Gastrocnemius medialis (tissue), 4 donors: ENCODE measurements at regions not wholly inside any gene's neighbourhood (a gene's known extent, or its start where the extent isn't known, plus 50 kb on each side); places are given as distances from the start of the nearest gene placed in this dataset.

ENCODE experiments used
- ATAC-seq, 2 donors: fragments of 150-250 bp; one replicate each; pipeline ENCODE4 v1.9.1; 2016
- DNase-seq, 2 donors: peaks; one replicate each; pipeline ENCODE4 v3.0.0-alpha.2; 2019
- H3K27ac ChIP-seq, 4 donors: fragments of 200-600 bp; sonication (generic); 1 replicate in 1 of 4; 2 replicates in 3 of 4; pipeline ENCODE4 v1.5.1; 2016 to 2018; ENCODE audit warnings: mild to moderate bottlenecking in 2 of 4, moderate library complexity in 1 of 4
- H3K27me3 ChIP-seq, 3 donors: fragments of 200-600 bp; sonication (generic) in 2 of 3; 1 replicate in 1 of 3; 2 replicates in 2 of 3; pipeline versions ENCODE4 v1.5.1 to v1.6.0; 2016 to 2019; ENCODE audit warnings: mild to moderate bottlenecking in 1 of 3, moderate library complexity in 1 of 3
- H3K36me3 ChIP-seq, 2 donors: fragments of 200-600 bp; sonication (generic) in 1 of 2; one replicate each; pipeline ENCODE4 v1.5.1; 2017 to 2018
- H3K4me1 ChIP-seq, 2 donors: fragments of 200-600 bp; sonication (generic) in 1 of 2; one replicate each; pipeline ENCODE4 v1.5.1; 2016 to 2017; ENCODE audit warnings: mild to moderate bottlenecking in 2 of 2
- H3K4me3 ChIP-seq, 4 donors: fragments of 200-600 bp; sonication (generic) in 3 of 4; 1 replicate in 1 of 4; 2 replicates in 3 of 4; pipeline ENCODE4 v1.5.1; 2016 to 2019; ENCODE audit warnings: mild to moderate bottlenecking in 2 of 4
- H3K9me3 ChIP-seq, 3 donors: fragments of 200-600 bp; sonication (generic) in 2 of 3; 1 replicate in 1 of 3; 2 replicates in 2 of 3; pipeline ENCODE4 v1.5.1; 2016 to 2019
- CTCF ChIP-seq, 5 experiments: fragments of 450-650 bp in 3 of 5; fragments of 200-600 bp in 2 of 5; sonication (generic) in 2 of 5; IDR thresholded peaks in 4 of 5; conservative IDR thresholded peaks in 1 of 5; 1 replicate in 4 of 5; 2 replicates in 1 of 5; pipeline ENCODE4 v1.5.1; 2016 to 2019; ENCODE audit warnings: antibody characterized with exemption in 5 of 5, mild to moderate bottlenecking in 3 of 5, moderate library complexity in 3 of 5
- POLR2A ChIP-seq, 2 donors: fragments of 450-650 bp; IDR thresholded peaks; one replicate each; pipeline ENCODE4 v1.6.1; 2017; ENCODE audit warnings: antibody characterized with exemption in 2 of 2, mild to moderate bottlenecking in 2 of 2, moderate library complexity in 2 of 2
- in situ Hi-C, 4 donors: fragments of 200-750 bp; cut with MboI; loops; one replicate each; pipeline versions ENCODE4 v1.15.0 to v1.8.0; 2017; ENCODE audit warnings: low sequenced_read_pairs in 4 of 4
- intact Hi-C: fragments of 100-400 bp; cut with DNase I; formaldehyde crosslinking; loops from one replicate; pipeline ENCODE4 v1.15.1; 2023; ENCODE audit warnings: low total_unique reads

GRCh38 chr2:19754907-19755306 lies 146.9 kb downstream of the TTC32 start:
- Histone ChIP-seq H3K27ac (no peak overlapping the region), H3K4me3 (no peak overlapping the region), H3K36me3 (no peaks in the 10 kb centered on the region), H3K9me3 (no peaks in the 10 kb centered on the region), H3K27me3 (no peaks in the 10 kb centered on the region), H3K4me1 (no peaks in the 10 kb centered on the region)
- TF ChIP-seq CTCF (IDR thresholded peaks at IDR 0.05 in 4 of 5, conservative IDR thresholded peaks at IDR 0.05 in 1 of 5), result no peak
- TF ChIP-seq POLR2A (IDR thresholded peaks at IDR 0.05), result no peak
- intact Hi-C loops (no loop called here), in situ Hi-C loops (no loop called here)
- ATAC-seq (no peak), DNase-seq (no peak)

- Histone ChIP-seq H3K4me3 (no peak overlapping the region), H3K4me1 (no peaks in the 10 kb centered on the region), H3K9me3 (no peaks in the 10 kb centered on the region), H3K27ac (no peak overlapping the region), H3K27me3 (no peaks in the 10 kb centered on the region), H3K36me3 (no peaks in the 10 kb centered on the region)
- in situ Hi-C loops (no loop called here), intact Hi-C loops (no loop called here)
- TF ChIP-seq POLR2A (IDR thresholded peaks at IDR 0.05) (no peak), CTCF (IDR thresholded peaks at IDR 0.05 in 4 of 5, conservative IDR thresholded peaks at IDR 0.05 in 1 of 5) (no peak)
- ATAC-seq (no peak), DNase-seq (no peak)
Observed at GRCh38 chr2:19753818-19754217, 148.0 kb downstream of the TTC32 start.

GRCh38 chr2:19753314-19753713 lies 148.5 kb downstream of the TTC32 start:
- H3K4me1 ChIP-seq, result no peaks in the 10 kb centered on the region
- TF ChIP-seq CTCF (IDR thresholded peaks at IDR 0.05 in 4 of 5, conservative IDR thresholded peaks at IDR 0.05 in 1 of 5) (no peak), POLR2A (IDR thresholded peaks at IDR 0.05) (no peak)
- no peak overlapping the region for H3K27ac ChIP-seq
- in situ Hi-C loops, result no loop called here
- no peaks in the 10 kb centered on the region for H3K9me3 ChIP-seq
- no peak overlapping the region for H3K4me3 ChIP-seq
- H3K27me3 ChIP-seq, result no peaks in the 10 kb centered on the region
- no peak for DNase-seq
- H3K36me3 ChIP-seq, result no peaks in the 10 kb centered on the region
- intact Hi-C loops, result no loop called here
- ATAC-seq, result no peak

GRCh38 chr2:19752500-19752899 lies 149.3 kb downstream of the TTC32 start:
- Histone ChIP-seq H3K27me3 (no peaks in the 10 kb centered on the region), H3K4me3 (no peak overlapping the region), H3K36me3 (no peaks in the 10 kb centered on the region), H3K9me3 (no peaks in the 10 kb centered on the region), H3K4me1 (no peaks in the 10 kb centered on the region), H3K27ac (no peak overlapping the region)
- in situ Hi-C loops, result no loop called here
- no peak for TF ChIP-seq POLR2A (IDR thresholded peaks at IDR 0.05)
- no peak for TF ChIP-seq CTCF (IDR thresholded peaks at IDR 0.05 in 4 of 5, conservative IDR thresholded peaks at IDR 0.05 in 1 of 5)
- DNase-seq, result no peak
- intact Hi-C loops, result no loop called here
- no peak for ATAC-seq

GRCh38 chr2:19751631-19752030 lies 150.2 kb downstream of the TTC32 start:
- DNase-seq, result no peak
- no peak overlapping the region for H3K27ac ChIP-seq
- no peaks in the 10 kb centered on the region for H3K27me3 ChIP-seq
- H3K4me1 ChIP-seq, result no peaks in the 10 kb centered on the region
- ATAC-seq, result no peak
- in situ Hi-C loops (no loop called here), intact Hi-C loops (no loop called here)
- no peak overlapping the region for H3K4me3 ChIP-seq
- TF ChIP-seq POLR2A (IDR thresholded peaks at IDR 0.05), result no peak
- no peak for TF ChIP-seq CTCF (IDR thresholded peaks at IDR 0.05 in 4 of 5, conservative IDR thresholded peaks at IDR 0.05 in 1 of 5)
- no peaks in the 10 kb centered on the region for H3K9me3 ChIP-seq
- H3K36me3 ChIP-seq, result no peaks in the 10 kb centered on the region
